ENCODE measurements at regions not wholly inside any gene's neighbourhood (a gene's known extent, or its start where the extent isn't known, plus 50 kb on each side); places are given as distances from the start of the nearest gene placed in this dataset.
"Not testable (repeated sequence)": the region's sequence is repeated elsewhere in the genome, so short reads cannot be mapped to it uniquely, and the experiment has no call there.

- no peak for TF ChIP-seq CTCF (IDR thresholded peaks at IDR 0.05)
- Histone ChIP-seq H3K36me3 (ENCODE audit: control insufficient read depth, insufficient read depth, low read length) (no peaks in the 10 kb centered on the region), H3K27me3 (ENCODE audit: control insufficient read depth, insufficient read depth, low read length) (no peaks in the 10 kb centered on the region), H3K9ac (no peak overlapping the region), H3K79me2 (no peaks in the 10 kb centered on the region), H3K9me3 (ENCODE audit: control insufficient read depth, low read length) (no peaks in the 10 kb centered on the region), H3K4me1 (no peaks in the 10 kb centered on the region), H3K4me3 (ENCODE audit: low read depth, low read length) (no peak overlapping the region), H2AFZ (no peak overlapping the region), H3K27ac (no peak overlapping the region), H3K4me2 (ENCODE audit: low read length) (no peak overlapping the region)
Observed at GRCh38 chrX:1877780-1878179, 262.9 kb downstream of the ASMT start.

GRCh38 chrX:1880884-1881817 lies 266.3 kb downstream of the ASMT start:
- not testable (repeated sequence) for H3K79me2 ChIP-seq; H3K36me3 ChIP-seq (ENCODE audit: control insufficient read depth, insufficient read depth, low read length); H3K27ac ChIP-seq; H3K9me3 ChIP-seq (ENCODE audit: control insufficient read depth, low read length); H2AFZ ChIP-seq; H3K27me3 ChIP-seq (ENCODE audit: control insufficient read depth, insufficient read depth, low read length); H3K4me3 ChIP-seq (ENCODE audit: low read depth, low read length); H3K4me1 ChIP-seq; H3K9ac ChIP-seq; H3K4me2 ChIP-seq (ENCODE audit: low read length)

- H3K4me1 ChIP-seq, result no peaks in the 10 kb centered on the region
- H3K9ac ChIP-seq, result no peak overlapping the region
- TF ChIP-seq CTCF (IDR thresholded peaks at IDR 0.05), result no peak
- no peaks in the 10 kb centered on the region for H3K79me2 ChIP-seq
- H3K36me3 ChIP-seq (ENCODE audit: control insufficient read depth, insufficient read depth, low read length), result no peaks in the 10 kb centered on the region
- no peaks in the 10 kb centered on the region for H3K9me3 ChIP-seq (ENCODE audit: control insufficient read depth, low read length)
- H3K4me2 ChIP-seq (ENCODE audit: low read length), result no peak overlapping the region
- H3K27me3 ChIP-seq (ENCODE audit: control insufficient read depth, insufficient read depth, low read length), result no peaks in the 10 kb centered on the region
- no peak overlapping the region for H3K4me3 ChIP-seq (ENCODE audit: low read depth, low read length)
- H3K27ac ChIP-seq, result no peak overlapping the region
- H2AFZ ChIP-seq, result no peak overlapping the region
Observed at GRCh38 chrX:1883772-1884171, 268.9 kb downstream of the ASMT start.

- no peak overlapping the region for H3K9ac ChIP-seq
- no peak overlapping the region for H2AFZ ChIP-seq
- no peaks in the 10 kb centered on the region for H3K4me1 ChIP-seq
- TF ChIP-seq CTCF (IDR thresholded peaks at IDR 0.05), result no peak
- no peaks in the 10 kb centered on the region for H3K36me3 ChIP-seq (ENCODE audit: control insufficient read depth, insufficient read depth, low read length)
- H3K27ac ChIP-seq, result no peak overlapping the region
- no peak overlapping the region for H3K4me2 ChIP-seq (ENCODE audit: low read length)
- no peak overlapping the region for H3K4me3 ChIP-seq (ENCODE audit: low read depth, low read length)
- H3K79me2 ChIP-seq, result no peaks in the 10 kb centered on the region
- H3K9me3 ChIP-seq (ENCODE audit: control insufficient read depth, low read length), result no peaks in the 10 kb centered on the region
- no peaks in the 10 kb centered on the region for H3K27me3 ChIP-seq (ENCODE audit: control insufficient read depth, insufficient read depth, low read length)
Observed at GRCh38 chrX:1884446-1884845, 269.6 kb downstream of the ASMT start.

GRCh38 chrX:1885116-1885515 lies 270.3 kb downstream of the ASMT start:
- H3K4me1 ChIP-seq, result no peaks in the 10 kb centered on the region
- H2AFZ ChIP-seq, result no peak overlapping the region
- no peak overlapping the region for H3K9ac ChIP-seq
- H3K27me3 ChIP-seq (ENCODE audit: control insufficient read depth, insufficient read depth, low read length), result no peaks in the 10 kb centered on the region
- TF ChIP-seq CTCF (IDR thresholded peaks at IDR 0.05), result no peak
- no peak overlapping the region for H3K4me3 ChIP-seq (ENCODE audit: low read depth, low read length)
- no peak overlapping the region for H3K4me2 ChIP-seq (ENCODE audit: low read length)
- H3K9me3 ChIP-seq (ENCODE audit: control insufficient read depth, low read length), result no peaks in the 10 kb centered on the region
- no peaks in the 10 kb centered on the region for H3K36me3 ChIP-seq (ENCODE audit: control insufficient read depth, insufficient read depth, low read length)
- H3K27ac ChIP-seq, result no peak overlapping the region
- no peaks in the 10 kb centered on the region for H3K79me2 ChIP-seq

GRCh38 chrX:1888305-1888704 lies 273.4 kb downstream of the ASMT start:
- not testable (repeated sequence) for H3K4me3 ChIP-seq (ENCODE audit: low read depth, low read length); H2AFZ ChIP-seq; H3K36me3 ChIP-seq (ENCODE audit: control insufficient read depth, insufficient read depth, low read length); H3K9me3 ChIP-seq (ENCODE audit: control insufficient read depth, low read length); H3K4me1 ChIP-seq; H3K27me3 ChIP-seq (ENCODE audit: control insufficient read depth, insufficient read depth, low read length); H3K27ac ChIP-seq; H3K79me2 ChIP-seq; H3K9ac ChIP-seq; H3K4me2 ChIP-seq (ENCODE audit: low read length)
